Activated naive CD4-positive, alpha-beta T cell treated with anti-CD3 and anti-CD28 coated beads for 36 hours (primary cell): ENCODE measurements at regions not wholly inside any gene's neighbourhood (a gene's known extent, or its start where the extent isn't known, plus 50 kb on each side); places are given as distances from the start of the nearest gene placed in this dataset.

Experiments
- CTCF ChIA-PET: fragments of 350-600 bp; sonication (Branson Sonifier 250); formaldehyde crosslinking; loops from one replicate; lab custom pipeline; 2021; ENCODE audit warnings: antibody characterized with exemption; lab: Charles Lee
- DNase-seq: peaks from one replicate; pipeline ENCODE4 v3.0.0-alpha.2; 2020
- H3K27ac Mint-ChIP-seq: one replicate; pipeline ENCODE4 v1.8.0; 2021; ENCODE audit warnings: mild to moderate bottlenecking, mixed read lengths
- H3K27me3 Mint-ChIP-seq: one replicate; pipeline ENCODE4 v1.8.0; 2021; ENCODE audit warnings: low read depth, mixed read lengths
- H3K36me3 Mint-ChIP-seq: one replicate; pipeline ENCODE4 v1.8.0; 2021; ENCODE audit warnings: low read depth, mixed read lengths
- H3K4me1 Mint-ChIP-seq: one replicate; pipeline ENCODE4 v1.8.0; 2021; ENCODE audit warnings: low read depth, mixed read lengths
- H3K4me3 Mint-ChIP-seq: one replicate; pipeline ENCODE4 v1.8.0; 2021; ENCODE audit warnings: mild to moderate bottlenecking, moderate library complexity, mixed read lengths
- H3K9me3 Mint-ChIP-seq: one replicate; pipeline ENCODE4 v1.8.0; 2021; ENCODE audit warnings: mixed read lengths
- intact Hi-C: fragments of 100-400 bp; cut with micrococcal nuclease; formaldehyde crosslinking; loops from one replicate; pipeline ENCODE4 v1.15.1; 2023

DNA sequence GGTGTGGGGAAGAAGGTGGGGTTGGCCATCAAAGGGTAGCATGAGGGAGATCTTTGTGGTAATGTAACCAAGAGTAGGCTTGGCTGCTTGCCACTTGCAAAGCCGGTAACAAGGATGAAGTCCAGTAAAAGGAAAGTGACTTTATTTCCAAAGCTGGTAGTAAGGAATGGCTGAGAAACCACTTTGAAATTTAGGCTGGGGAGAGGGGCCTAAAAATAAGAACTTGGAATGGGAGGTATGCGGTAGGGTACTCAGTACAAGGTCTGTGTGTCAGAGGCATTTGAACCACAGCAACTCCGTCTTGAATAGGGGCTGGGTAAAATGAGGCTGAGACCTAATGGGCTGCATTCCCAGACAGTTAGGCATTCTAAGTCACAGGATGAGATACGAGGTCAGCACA is 216.0 kb upstream of the ISX start:
- H3K4me1 Mint-ChIP-seq = peaks cover 7% of the 10 kb centered on the region
- H3K27ac Mint-ChIP-seq = no peak overlapping the region
- intact Hi-C loops = loop anchor here (10.0 kb wide), 1 partner anchor 305 kb away; no protein-coding TSS in a partner anchor
- H3K36me3 Mint-ChIP-seq = no peaks in the 10 kb centered on the region
- H3K4me3 Mint-ChIP-seq = no peak overlapping the region
- H3K27me3 Mint-ChIP-seq = peaks cover 16% of the 10 kb centered on the region
- no peak for DNase-seq
- CTCF ChIA-PET = no interaction called here
- H3K9me3 Mint-ChIP-seq = no peaks in the 10 kb centered on the region

DNA sequence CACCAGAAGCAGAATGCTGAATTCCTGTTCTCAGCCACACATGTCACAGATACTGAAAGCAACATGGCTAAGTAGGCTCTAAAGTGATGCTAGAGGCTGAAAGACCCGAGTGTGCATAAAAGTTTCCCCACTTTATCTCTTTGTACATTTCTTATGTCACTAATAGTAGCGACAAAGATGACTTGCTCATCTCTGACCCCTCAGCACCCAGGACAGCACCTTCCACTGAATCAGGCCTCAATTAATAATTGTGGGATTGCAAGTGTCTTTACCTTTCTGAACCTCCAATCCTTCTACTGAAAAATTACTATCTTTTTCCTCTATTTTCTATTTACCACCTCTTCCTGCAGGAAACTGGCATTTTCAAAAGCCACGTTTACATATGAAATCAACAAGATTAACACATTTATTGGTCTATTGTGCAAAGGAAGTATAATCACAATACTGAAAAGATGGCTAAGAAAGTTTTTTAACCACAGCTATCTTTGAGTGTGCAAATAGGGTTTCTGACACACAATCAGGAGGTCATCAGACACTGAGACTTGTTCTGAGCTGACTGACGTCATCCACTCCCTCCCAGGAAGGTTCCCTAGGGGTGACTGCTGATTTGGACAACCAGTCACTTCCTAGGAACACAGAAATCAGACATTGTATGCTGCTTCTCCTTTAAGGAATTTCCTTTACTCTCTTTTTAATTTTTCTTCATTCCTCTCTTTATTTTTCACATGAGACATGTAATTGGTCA is 213.9 kb upstream of the ISX start:
- Mint-ChIP-seq H3K9me3 (no peaks in the 10 kb centered on the region), H3K27ac (no peak overlapping the region), H3K27me3 (peaks cover 12% of the 10 kb centered on the region), H3K4me1 (peaks cover 5% of the 10 kb centered on the region), H3K36me3 (no peaks in the 10 kb centered on the region), H3K4me3 (no peak overlapping the region)
- intact Hi-C loops = no loop called here
- CTCF ChIA-PET = no interaction called here
- DNase-seq = no peak

DNA sequence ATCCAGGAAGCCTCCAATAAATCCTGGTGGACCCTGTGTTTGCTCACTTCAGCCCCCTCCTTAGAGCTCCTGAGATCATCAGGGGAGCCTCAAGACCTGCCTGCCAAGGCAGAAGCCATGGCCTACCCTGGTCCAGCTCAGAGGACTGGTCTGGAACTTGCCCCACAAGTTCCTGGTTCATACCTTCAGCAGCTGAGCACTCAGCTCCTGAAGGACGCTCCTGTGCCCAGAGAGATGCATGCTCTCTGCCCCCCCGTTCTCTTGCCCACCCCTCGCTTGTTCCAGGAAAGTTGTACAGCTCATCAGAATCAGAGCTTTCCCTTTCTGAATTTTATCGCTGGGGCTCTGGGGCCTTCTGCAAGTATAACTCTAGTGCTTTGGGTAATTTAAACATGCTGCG is 210.5 kb upstream of the ISX start:
- no peaks in the 10 kb centered on the region for H3K36me3 Mint-ChIP-seq
- no peaks in the 10 kb centered on the region for H3K4me1 Mint-ChIP-seq
- peaks cover 3% of the 10 kb centered on the region for H3K27me3 Mint-ChIP-seq
- no peak overlapping the region for H3K27ac Mint-ChIP-seq
- H3K4me3 Mint-ChIP-seq = no peak overlapping the region
- peaks cover 3% of the 10 kb centered on the region for H3K9me3 Mint-ChIP-seq
- CTCF ChIA-PET = no interaction called here
- no peak for DNase-seq
- intact Hi-C loops = no loop called here

DNA sequence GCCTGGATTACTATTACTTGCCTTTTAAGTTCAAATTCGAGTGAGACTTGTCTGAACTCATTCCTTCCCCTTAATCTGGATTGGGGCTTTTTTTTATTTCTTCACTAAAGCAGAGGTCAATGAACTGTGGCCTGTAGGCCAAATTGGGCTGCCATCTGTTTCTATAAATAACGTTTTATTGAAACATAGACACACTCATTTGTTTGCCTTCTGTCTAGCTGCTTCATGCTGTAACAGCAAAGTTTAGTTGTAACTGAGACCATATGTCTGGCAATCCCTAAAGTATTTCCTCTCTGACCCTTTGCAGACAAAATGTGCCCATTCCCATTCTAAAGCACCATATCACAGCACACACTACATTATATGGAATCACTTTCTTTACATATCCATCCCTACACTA is 207.9 kb upstream of the ISX start:
- no peak overlapping the region for H3K4me3 Mint-ChIP-seq
- intact Hi-C loops = no loop called here
- H3K4me1 Mint-ChIP-seq = no peaks in the 10 kb centered on the region
- no peaks in the 10 kb centered on the region for H3K36me3 Mint-ChIP-seq
- H3K27ac Mint-ChIP-seq = no peak overlapping the region
- peaks cover 3% of the 10 kb centered on the region for H3K9me3 Mint-ChIP-seq
- peaks cover 10% of the 10 kb centered on the region for H3K27me3 Mint-ChIP-seq
- DNase-seq = no peak
- CTCF ChIA-PET = no interaction called here

DNA sequence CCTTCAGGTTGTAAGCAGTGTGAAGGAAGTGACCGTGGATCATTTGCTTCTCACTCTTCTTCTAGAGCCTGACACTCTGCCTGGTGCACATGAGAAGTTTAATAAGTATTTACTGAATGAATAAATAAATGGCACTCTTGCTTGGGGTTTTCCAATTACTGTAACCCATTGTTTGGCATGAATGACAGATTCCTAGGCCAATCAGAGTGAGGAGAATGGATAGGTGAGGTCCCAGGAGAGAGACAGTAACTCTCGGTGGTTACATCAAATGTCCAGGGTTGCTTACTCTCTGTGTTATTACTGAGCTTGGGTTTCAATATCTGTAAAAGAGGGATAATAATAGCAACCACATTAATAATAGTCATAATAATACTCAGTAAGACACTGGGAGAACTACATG is 204.2 kb upstream of the ISX start:
- H3K9me3 Mint-ChIP-seq = peaks cover 3% of the 10 kb centered on the region
- H3K36me3 Mint-ChIP-seq = no peaks in the 10 kb centered on the region
- no peak for DNase-seq
- intact Hi-C loops = no loop called here
- no peak overlapping the region for H3K27ac Mint-ChIP-seq
- H3K4me1 Mint-ChIP-seq = no peaks in the 10 kb centered on the region
- no peak overlapping the region for H3K4me3 Mint-ChIP-seq
- CTCF ChIA-PET = no interaction called here
- H3K27me3 Mint-ChIP-seq = peaks cover 16% of the 10 kb centered on the region

DNA sequence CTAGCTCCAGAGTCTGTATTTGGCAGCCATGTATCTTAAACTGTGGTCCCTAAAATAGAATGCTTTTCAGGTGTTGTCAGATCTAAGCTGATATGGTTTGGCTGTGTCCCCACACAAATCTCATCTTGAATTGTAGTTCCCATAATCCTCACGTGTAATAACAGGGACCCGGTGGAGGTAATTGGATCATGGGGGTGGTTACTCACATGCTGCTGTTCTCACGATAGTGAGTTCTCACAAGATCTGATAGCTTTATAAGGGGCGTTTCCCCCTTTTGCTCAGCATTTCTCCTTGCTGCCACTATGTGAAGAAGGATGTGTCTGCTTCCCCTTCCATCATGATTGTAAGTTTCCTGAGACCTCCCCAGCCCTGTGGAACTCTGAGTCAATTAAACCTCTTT is 199.9 kb upstream of the ISX start:
- CTCF ChIA-PET = no interaction called here
- no peak overlapping the region for H3K27ac Mint-ChIP-seq

DNA sequence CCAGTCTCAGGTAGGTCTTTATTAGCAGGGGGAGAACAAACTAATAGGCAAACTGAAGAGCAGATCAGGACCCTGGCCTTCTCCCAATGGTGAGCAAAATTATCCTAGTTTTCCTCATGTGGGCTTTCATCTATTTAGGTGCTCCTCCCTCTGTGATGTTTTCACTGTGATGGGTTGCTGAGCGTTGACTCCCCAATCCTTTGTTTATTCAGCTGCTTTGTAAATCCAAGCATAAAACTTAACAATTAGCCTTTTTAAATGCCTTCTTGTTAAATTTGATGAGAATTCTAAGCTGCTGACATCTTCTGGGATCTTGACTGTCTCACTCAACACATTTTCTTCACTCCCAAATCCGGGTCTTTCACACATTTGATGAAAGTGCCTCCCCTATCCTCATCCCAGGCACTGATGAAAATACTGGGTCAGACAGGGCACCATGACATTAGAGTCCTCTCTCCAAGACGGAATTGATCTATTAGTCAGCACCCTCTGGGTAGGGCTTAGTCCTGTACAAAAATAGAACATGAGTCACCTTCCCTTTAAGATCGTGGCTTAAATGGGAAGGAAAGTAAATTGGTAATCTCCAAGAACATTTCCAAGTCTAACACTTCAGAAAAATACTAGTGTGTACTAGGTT is 199.3 kb upstream of the ISX start:
- Mint-ChIP-seq H3K27me3 (peaks cover 14% of the 10 kb centered on the region), H3K36me3 (no peaks in the 10 kb centered on the region)

More for the DNA sequence above, 199.9 kb upstream of the ISX start:
- DNase-seq = no peak
- Mint-ChIP-seq H3K4me1 (peaks cover 2% of the 10 kb centered on the region), H3K27me3 (peaks cover 19% of the 10 kb centered on the region), H3K4me3 (no peak overlapping the region), H3K36me3 (no peaks in the 10 kb centered on the region), H3K9me3 (no peaks in the 10 kb centered on the region)
- intact Hi-C loops = no loop called here

DNA sequence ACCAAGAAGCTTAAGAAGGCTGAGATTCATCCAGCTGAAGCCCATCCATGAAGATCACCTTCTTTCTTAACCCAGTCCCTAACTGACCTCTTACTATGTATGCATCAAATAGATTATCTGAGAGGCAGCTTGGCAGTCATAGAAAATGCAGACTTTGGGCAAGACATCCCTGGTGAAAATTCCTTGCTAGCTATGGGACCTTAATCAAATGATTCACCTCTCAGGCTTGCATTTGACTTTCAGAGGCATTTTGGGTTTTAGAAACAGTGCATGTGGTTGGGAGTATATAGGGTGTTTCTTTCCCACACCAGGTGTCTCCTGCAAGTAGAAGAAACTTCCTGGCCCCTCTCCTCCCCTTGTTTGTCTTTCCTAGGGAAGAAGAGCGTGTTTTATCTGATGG is 188.5 kb upstream of the ISX start:
- Mint-ChIP-seq H3K4me1 (no peaks in the 10 kb centered on the region), H3K9me3 (no peaks in the 10 kb centered on the region), H3K4me3 (no peak overlapping the region), H3K27ac (no peak overlapping the region), H3K36me3 (no peaks in the 10 kb centered on the region), H3K27me3 (peaks cover 3% of the 10 kb centered on the region)
- CTCF ChIA-PET = no interaction called here
- DNase-seq = no peak
- intact Hi-C loops = no loop called here

More for the DNA sequence above, 199.3 kb upstream of the ISX start:
- Mint-ChIP-seq H3K27ac (no peak overlapping the region), H3K4me1 (peaks cover 2% of the 10 kb centered on the region), H3K9me3 (no peaks in the 10 kb centered on the region), H3K4me3 (no peak overlapping the region)
- CTCF ChIA-PET = no interaction called here
- DNase-seq = no peak
- intact Hi-C loops = no loop called here

DNA sequence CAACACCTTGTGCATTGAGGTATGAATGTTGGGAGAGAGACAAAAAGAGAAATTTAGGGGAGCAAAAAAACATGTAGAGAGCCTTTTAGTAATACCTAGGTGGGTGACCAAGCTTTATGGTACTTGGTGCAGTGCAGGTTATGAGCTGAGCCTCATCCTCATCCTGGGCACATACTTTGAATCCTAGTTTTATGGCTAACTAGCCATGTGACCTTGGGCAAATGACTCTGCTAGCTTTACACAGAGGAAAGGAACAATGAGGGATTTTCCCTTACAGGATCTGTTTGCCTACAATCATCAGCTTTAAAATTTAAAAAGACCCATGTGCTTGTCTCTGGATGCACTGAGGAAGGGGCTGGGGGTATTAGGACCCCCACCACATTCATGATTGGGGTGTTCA is 187.8 kb upstream of the ISX start:
- H3K27me3 Mint-ChIP-seq = peaks cover 3% of the 10 kb centered on the region
- no peak for DNase-seq
- no peaks in the 10 kb centered on the region for H3K4me1 Mint-ChIP-seq
- CTCF ChIA-PET = no interaction called here
- intact Hi-C loops = no loop called here
- no peaks in the 10 kb centered on the region for H3K36me3 Mint-ChIP-seq
- H3K4me3 Mint-ChIP-seq = no peak overlapping the region
- H3K9me3 Mint-ChIP-seq = no peaks in the 10 kb centered on the region
- H3K27ac Mint-ChIP-seq = no peak overlapping the region

DNA sequence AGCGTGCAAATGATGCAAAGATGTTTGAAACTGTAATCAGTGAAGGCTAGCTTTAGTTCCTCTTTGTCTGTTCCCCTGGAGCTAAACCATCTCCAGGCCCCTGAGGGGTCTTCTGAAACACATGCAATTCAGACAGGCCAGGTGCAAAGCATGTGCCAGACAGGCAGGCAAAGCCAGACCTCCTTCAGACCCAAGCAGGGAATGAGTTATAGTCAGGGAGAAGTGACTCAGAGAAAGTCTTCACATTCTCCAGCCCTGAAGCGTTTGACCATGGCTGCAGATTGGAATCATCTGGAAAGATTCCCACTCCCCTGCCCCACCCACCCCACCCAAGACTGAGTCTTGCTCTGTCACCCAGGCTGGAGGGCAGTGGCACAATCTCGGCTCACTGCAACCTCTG is 187.0 kb upstream of the ISX start:
- no peak for DNase-seq
- no peaks in the 10 kb centered on the region for H3K4me1 Mint-ChIP-seq
- H3K27ac Mint-ChIP-seq = no peak overlapping the region
- CTCF ChIA-PET = no interaction called here
- H3K36me3 Mint-ChIP-seq = no peaks in the 10 kb centered on the region
- no peaks in the 10 kb centered on the region for H3K9me3 Mint-ChIP-seq
- peaks cover 3% of the 10 kb centered on the region for H3K27me3 Mint-ChIP-seq
- no peak overlapping the region for H3K4me3 Mint-ChIP-seq
- intact Hi-C loops = no loop called here

DNA sequence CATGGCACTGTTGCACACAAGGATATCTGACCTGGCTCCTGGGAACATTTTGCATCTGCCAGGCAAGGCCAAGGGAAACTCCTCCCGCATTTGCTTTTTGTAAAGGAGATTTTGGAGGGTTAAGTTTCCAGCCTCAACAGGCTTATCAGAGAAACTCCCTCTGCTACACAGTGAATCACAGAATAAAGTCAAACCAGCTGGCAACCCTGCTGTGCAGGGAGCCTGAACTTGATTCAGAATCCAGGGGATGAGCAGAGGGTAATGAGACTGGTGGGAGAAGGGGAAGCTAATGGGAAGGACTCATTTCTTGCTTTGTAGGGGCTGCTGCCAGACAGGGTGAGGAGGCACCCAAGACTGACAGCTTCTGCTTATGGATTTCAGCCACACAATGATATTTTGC is 185.3 kb upstream of the ISX start:
- intact Hi-C loops = no loop called here
- Mint-ChIP-seq H3K4me3 (no peak overlapping the region), H3K36me3 (no peaks in the 10 kb centered on the region), H3K4me1 (no peaks in the 10 kb centered on the region), H3K27ac (no peak overlapping the region), H3K27me3 (peaks cover 4% of the 10 kb centered on the region), H3K9me3 (no peaks in the 10 kb centered on the region)
- DNase-seq = no peak
- CTCF ChIA-PET = no interaction called here

DNA sequence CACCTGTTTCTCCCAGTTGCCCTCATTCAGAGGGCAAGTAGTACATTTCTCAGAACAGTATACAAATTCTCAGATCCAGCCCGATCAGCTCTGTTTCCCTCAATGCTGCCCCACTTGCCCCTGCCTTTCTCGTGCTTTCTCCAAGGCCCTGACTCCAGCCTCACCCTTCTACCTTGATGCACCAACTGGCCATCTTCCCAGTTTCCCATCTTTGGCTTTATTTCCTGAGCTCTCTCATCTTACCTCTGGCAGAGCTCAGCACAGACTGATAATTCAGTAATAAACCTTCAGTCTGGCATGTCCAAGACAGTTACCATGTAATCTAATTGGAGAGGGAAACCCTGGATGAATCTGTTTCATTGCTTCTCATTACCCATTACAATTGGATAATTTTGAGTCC is 184.5 kb upstream of the ISX start:
- CTCF ChIA-PET = no interaction called here
- Mint-ChIP-seq H3K4me1 (no peaks in the 10 kb centered on the region), H3K36me3 (no peaks in the 10 kb centered on the region)

DNA sequence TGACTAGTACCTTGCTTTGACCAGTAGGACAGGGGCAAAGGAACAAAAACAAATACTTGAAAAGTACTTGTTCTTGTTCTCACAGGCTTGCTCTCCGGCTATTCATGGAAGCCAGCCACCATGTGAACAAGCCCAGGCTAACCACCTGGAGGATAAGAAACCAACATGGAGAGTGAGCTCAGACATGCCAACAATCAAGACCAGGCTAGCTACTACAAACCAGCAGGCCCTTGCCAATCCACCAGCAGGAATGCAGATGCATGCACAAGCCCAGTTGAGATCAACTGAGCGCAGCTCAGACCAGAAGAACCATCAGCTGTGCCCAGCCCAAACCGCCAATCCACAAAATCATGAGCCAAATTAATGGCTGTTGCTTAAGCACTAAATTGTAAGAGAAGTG is 180.1 kb upstream of the ISX start:
- no peak overlapping the region for H3K27ac Mint-ChIP-seq
- H3K36me3 Mint-ChIP-seq = no peaks in the 10 kb centered on the region
- CTCF ChIA-PET = no interaction called here
- no peaks in the 10 kb centered on the region for H3K4me1 Mint-ChIP-seq
- intact Hi-C loops = no loop called here
- H3K4me3 Mint-ChIP-seq = no peak overlapping the region
- peaks cover 7% of the 10 kb centered on the region for H3K27me3 Mint-ChIP-seq
- peaks cover 12% of the 10 kb centered on the region for H3K9me3 Mint-ChIP-seq
- no peak for DNase-seq

More for the DNA sequence above, 184.5 kb upstream of the ISX start:
- no peak overlapping the region for H3K27ac Mint-ChIP-seq
- H3K27me3 Mint-ChIP-seq = peaks cover 4% of the 10 kb centered on the region
- H3K9me3 Mint-ChIP-seq = no peaks in the 10 kb centered on the region
- intact Hi-C loops = no loop called here
- no peak overlapping the region for H3K4me3 Mint-ChIP-seq
- no peak for DNase-seq
